Gastroesophageal sphincter (tissue), 4 donors: ENCODE measurements at regions not wholly inside any gene's neighbourhood (a gene's known extent, or its start where the extent isn't known, plus 50 kb on each side); places are given as distances from the start of the nearest gene placed in this dataset.

Experiments
- ATAC-seq: fragments of 150-250 bp; one replicate; pipeline ENCODE4 v1.9.1; 2016; ENCODE audit warnings: mild to moderate bottlenecking, moderate library complexity
- H3K27ac ChIP-seq, 4 donors: fragments of 200-600 bp; sonication (generic) in 3 of 4; 1 replicate in 3 of 4; 2 replicates in 1 of 4; pipeline ENCODE4 v1.5.1; 2016 to 2019
- H3K27me3 ChIP-seq: fragments of 200-600 bp; sonication (generic); one replicate; pipeline ENCODE4 v1.5.1; 2019
- H3K36me3 ChIP-seq, 2 donors: fragments of 200-600 bp; sonication (generic); one replicate each; pipeline ENCODE4 v1.5.1; 2019; ENCODE audit warnings: control low read depth in 1 of 2
- H3K4me1 ChIP-seq, 3 donors: fragments of 200-600 bp; sonication (generic); 1 replicate in 2 of 3; 2 replicates in 1 of 3; pipeline ENCODE4 v1.5.1; 2016 to 2019; ENCODE audit warnings: control low read depth in 2 of 3
- H3K4me3 ChIP-seq, 2 donors: fragments of 200-600 bp; sonication (generic); one replicate each; pipeline ENCODE4 v1.5.1; 2019; ENCODE audit warnings: mild to moderate bottlenecking in 1 of 2, moderate library complexity in 1 of 2
- H3K9me3 ChIP-seq, 3 donors: fragments of 200-600 bp; sonication (generic); one replicate each; pipeline ENCODE4 v1.5.1; 2017 to 2019; ENCODE audit warnings: control low read depth in 2 of 3
- CTCF ChIP-seq, 4 experiments: fragments of 200-600 bp in 2 of 4; fragments of 450-650 bp in 2 of 4; sonication (generic) in 1 of 4; IDR thresholded peaks; one replicate each; pipeline ENCODE4 v1.5.1; 2017 to 2019; ENCODE audit warnings: antibody characterized with exemption in 4 of 4, mild to moderate bottlenecking in 2 of 4, moderate library complexity in 2 of 4
- EP300 ChIP-seq: sonication (generic); formaldehyde crosslinking; IDR thresholded peaks from one replicate; pipeline ENCODE4 v1.6.1; 2017; ENCODE audit warnings: antibody characterized with exemption, mild to moderate bottlenecking
- POLR2A ChIP-seq, 2 donors: fragments of 450-650 bp; IDR thresholded peaks; one replicate each; pipeline ENCODE4 v1.6.1; 2017; ENCODE audit warnings: antibody characterized with exemption in 2 of 2, mild to moderate bottlenecking in 2 of 2, moderate library complexity in 1 of 2
- POLR2AphosphoS5 ChIP-seq: sonication (generic); formaldehyde crosslinking; IDR thresholded peaks from one replicate; pipeline ENCODE4 v1.6.1; 2017; ENCODE audit warnings: antibody characterized with exemption
- WGBS, 2 donors: methylation state at CpG; one replicate each; pipeline ENCODE4 v1.1.5; 2018; ENCODE audit warnings: low coverage in 1 of 2; 5-methylcytosine and 5-hydroxymethylcytosine counted together

GRCh38 chr4:34280131-34280530 is 1964.2 kb downstream of the ARAP2 start:
- Histone ChIP-seq H3K9me3 (peaks cover 0 to 3% (median 0%) of the 10 kb centered on the region in 3 donors), H3K27ac (no peak overlapping the region), H3K4me3 (no peak overlapping the region), H3K36me3 (no peaks in the 10 kb centered on the region), H3K4me1 (no peaks in the 10 kb centered on the region), H3K27me3 (no peaks in the 10 kb centered on the region)
- TF ChIP-seq CTCF (IDR thresholded peaks at IDR 0.05) (no peak), POLR2A (IDR thresholded peaks at IDR 0.05) (no peak), POLR2AphosphoS5 (no peak), EP300 (no peak)
- no peak for ATAC-seq
- WGBS, 2 donors = 33 to 42% methylated on average over 1 to 2 of the region's 2 CpGs

GRCh38 chr4:34281826-34282225 is 1962.5 kb downstream of the ARAP2 start:
- H3K9me3 ChIP-seq = no peaks in the 10 kb centered on the region
- H3K4me1 ChIP-seq = no peaks in the 10 kb centered on the region
- 65 to 70% methylated on average over 4 to 5 of the region's 5 CpGs for WGBS, 2 donors
- TF ChIP-seq CTCF (IDR thresholded peaks at IDR 0.05) (no peak), EP300 (no peak), POLR2AphosphoS5 (no peak), POLR2A (IDR thresholded peaks at IDR 0.05) (no peak)
- ATAC-seq = no peak
- H3K27me3 ChIP-seq = no peaks in the 10 kb centered on the region
- H3K4me3 ChIP-seq = no peak overlapping the region
- no peak overlapping the region for H3K27ac ChIP-seq
- H3K36me3 ChIP-seq = no peaks in the 10 kb centered on the region

- no peaks in the 10 kb centered on the region for H3K4me1 ChIP-seq
- no peaks in the 10 kb centered on the region for H3K36me3 ChIP-seq
- 87 to 92% methylated on average over 3 of the region's 3 CpGs for WGBS, 2 donors
- H3K4me3 ChIP-seq = no peak overlapping the region
- H3K27me3 ChIP-seq = no peaks in the 10 kb centered on the region
- TF ChIP-seq CTCF (IDR thresholded peaks at IDR 0.05) (no peak), EP300 (no peak), POLR2A (IDR thresholded peaks at IDR 0.05) (no peak), POLR2AphosphoS5 (no peak)
- H3K27ac ChIP-seq = no peak overlapping the region
- H3K9me3 ChIP-seq = no peaks in the 10 kb centered on the region
- ATAC-seq = no peak
Measured at GRCh38 chr4:34289489-34289888, 1954.8 kb downstream of the ARAP2 start.

- TF ChIP-seq POLR2AphosphoS5 (no peak), CTCF (IDR thresholded peaks at IDR 0.05) (no peak), POLR2A (IDR thresholded peaks at IDR 0.05) (no peak), EP300 (no peak)
- ATAC-seq = no peak
Measured at GRCh38 chr4:34289962-34290361, 1954.4 kb downstream of the ARAP2 start.

GRCh38 chr4:34293459-34293858 is 1950.9 kb downstream of the ARAP2 start:
- Histone ChIP-seq H3K9me3 (no peaks in the 10 kb centered on the region), H3K27me3 (no peaks in the 10 kb centered on the region), H3K4me1 (no peaks in the 10 kb centered on the region), H3K4me3 (no peak overlapping the region), H3K27ac (no peak overlapping the region), H3K36me3 (no peaks in the 10 kb centered on the region)
- TF ChIP-seq CTCF (IDR thresholded peaks at IDR 0.05) = no peak
- no peak for TF ChIP-seq POLR2AphosphoS5
- no peak for TF ChIP-seq POLR2A (IDR thresholded peaks at IDR 0.05)
- TF ChIP-seq EP300 = no peak
- no peak for ATAC-seq

More at GRCh38 chr4:34289962-34290361, 1954.4 kb downstream of the ARAP2 start:
- no peaks in the 10 kb centered on the region for H3K4me1 ChIP-seq
- no peaks in the 10 kb centered on the region for H3K36me3 ChIP-seq
- H3K4me3 ChIP-seq = no peak overlapping the region
- no peak overlapping the region for H3K27ac ChIP-seq
- no peaks in the 10 kb centered on the region for H3K9me3 ChIP-seq
- H3K27me3 ChIP-seq = no peaks in the 10 kb centered on the region
